ENCODE measurements at regions not wholly inside any gene's neighbourhood (a gene's known extent, or its start where the extent isn't known, plus 50 kb on each side); places are given as distances from the start of the nearest gene placed in this dataset.

- H3F3A ChIP-seq (ENCODE audit: insufficient read depth, low read length) = no peaks in the 10 kb centered on the region
- H3K4me2 ChIP-seq (ENCODE audit: low read length) = no peak overlapping the region
- no peaks in the 10 kb centered on the region for H3K4me1 ChIP-seq (ENCODE audit: insufficient read depth, low read length, severe bottlenecking)
- no peaks in the 10 kb centered on the region for H4K20me1 ChIP-seq (ENCODE audit: insufficient read depth, low read length)
- no peaks in the 10 kb centered on the region for H3K36me3 ChIP-seq (ENCODE audit: insufficient read depth, low read length)
- no peaks in the 10 kb centered on the region for H3K9me3 ChIP-seq (ENCODE audit: low read length)
- H3K4me3 ChIP-seq (ENCODE audit: low read depth, low read length, poor library complexity, severe bottlenecking) = no peak overlapping the region
- TF ChIP-seq CTCF (IDR thresholded peaks at IDR 0.05; ENCODE audit: low read length) (no peak), EZH2 (IDR thresholded peaks at IDR 0.05; ENCODE audit: borderline replicate concordance, low read length) (no peak)
- H2AFZ ChIP-seq (ENCODE audit: low read length) = no peak overlapping the region
- H3K27me3 ChIP-seq (ENCODE audit: insufficient read depth, low read length) = no peaks in the 10 kb centered on the region
- H3K9ac ChIP-seq (ENCODE audit: low read length) = no peak overlapping the region
- no peaks in the 10 kb centered on the region for H3K79me2 ChIP-seq (ENCODE audit: insufficient read depth, low read length)
- H3K9me2 ChIP-seq (ENCODE audit: low read depth, low read length) = no peaks in the 10 kb centered on the region
- no peak overlapping the region for H3K27ac ChIP-seq (ENCODE audit: low read depth, low read length, poor library complexity, severe bottlenecking)
Measured at GRCh38 chr13:72296246-72296645, 429.2 kb upstream of the DACH1 start.

GRCh38 chr13:72295153-72295552 lies 428.1 kb upstream of the DACH1 start:
- Histone ChIP-seq H3K79me2 (ENCODE audit: insufficient read depth, low read length) (no peaks in the 10 kb centered on the region), H4K20me1 (ENCODE audit: insufficient read depth, low read length) (no peaks in the 10 kb centered on the region), H3K4me1 (ENCODE audit: insufficient read depth, low read length, severe bottlenecking) (no peaks in the 10 kb centered on the region), H3K4me2 (ENCODE audit: low read length) (no peak overlapping the region), H3K9ac (ENCODE audit: low read length) (no peak overlapping the region), H3K27me3 (ENCODE audit: insufficient read depth, low read length) (no peaks in the 10 kb centered on the region), H3K27ac (ENCODE audit: low read depth, low read length, poor library complexity, severe bottlenecking) (no peak overlapping the region), H3K36me3 (ENCODE audit: insufficient read depth, low read length) (no peaks in the 10 kb centered on the region), H3K9me3 (ENCODE audit: low read length) (no peaks in the 10 kb centered on the region), H2AFZ (ENCODE audit: low read length) (no peak overlapping the region), H3F3A (ENCODE audit: insufficient read depth, low read length) (no peaks in the 10 kb centered on the region), H3K9me2 (ENCODE audit: low read depth, low read length) (no peaks in the 10 kb centered on the region), H3K4me3 (ENCODE audit: low read depth, low read length, poor library complexity, severe bottlenecking) (no peak overlapping the region)
- TF ChIP-seq CTCF (IDR thresholded peaks at IDR 0.05; ENCODE audit: low read length) = no peak
- no peak for TF ChIP-seq EZH2 (IDR thresholded peaks at IDR 0.05; ENCODE audit: borderline replicate concordance, low read length)

GRCh38 chr13:72293206-72293605 lies 426.2 kb upstream of the DACH1 start:
- no peaks in the 10 kb centered on the region for H3K9me2 ChIP-seq (ENCODE audit: low read depth, low read length)
- no peaks in the 10 kb centered on the region for H3K79me2 ChIP-seq (ENCODE audit: insufficient read depth, low read length)
- no peak overlapping the region for H3K4me3 ChIP-seq (ENCODE audit: low read depth, low read length, poor library complexity, severe bottlenecking)
- no peaks in the 10 kb centered on the region for H3K27me3 ChIP-seq (ENCODE audit: insufficient read depth, low read length)
- TF ChIP-seq EZH2 (IDR thresholded peaks at IDR 0.05; ENCODE audit: borderline replicate concordance, low read length) (no peak), CTCF (IDR thresholded peaks at IDR 0.05; ENCODE audit: low read length) (no peak)
- no peak overlapping the region for H2AFZ ChIP-seq (ENCODE audit: low read length)
- no peak overlapping the region for H3K9ac ChIP-seq (ENCODE audit: low read length)
- H3K9me3 ChIP-seq (ENCODE audit: low read length) = no peaks in the 10 kb centered on the region
- H3K36me3 ChIP-seq (ENCODE audit: insufficient read depth, low read length) = no peaks in the 10 kb centered on the region
- H3F3A ChIP-seq (ENCODE audit: insufficient read depth, low read length) = no peaks in the 10 kb centered on the region
- H3K4me2 ChIP-seq (ENCODE audit: low read length) = no peak overlapping the region
- no peak overlapping the region for H3K27ac ChIP-seq (ENCODE audit: low read depth, low read length, poor library complexity, severe bottlenecking)
- H4K20me1 ChIP-seq (ENCODE audit: insufficient read depth, low read length) = no peaks in the 10 kb centered on the region
- H3K4me1 ChIP-seq (ENCODE audit: insufficient read depth, low read length, severe bottlenecking) = no peaks in the 10 kb centered on the region

All from OCI-LY1 (cell line).